Renal cortical epithelial cell (primary cell): ENCODE measurements at regions not wholly inside any gene's neighbourhood (a gene's known extent, or its start where the extent isn't known, plus 50 kb on each side); places are given as distances from the start of the nearest gene placed in this dataset.

Source experiments
- DNase-seq: peaks from one replicate; pipeline ENCODE4 v3.0.0-alpha.2; 2011; ENCODE audit warnings: low read depth

DNA sequence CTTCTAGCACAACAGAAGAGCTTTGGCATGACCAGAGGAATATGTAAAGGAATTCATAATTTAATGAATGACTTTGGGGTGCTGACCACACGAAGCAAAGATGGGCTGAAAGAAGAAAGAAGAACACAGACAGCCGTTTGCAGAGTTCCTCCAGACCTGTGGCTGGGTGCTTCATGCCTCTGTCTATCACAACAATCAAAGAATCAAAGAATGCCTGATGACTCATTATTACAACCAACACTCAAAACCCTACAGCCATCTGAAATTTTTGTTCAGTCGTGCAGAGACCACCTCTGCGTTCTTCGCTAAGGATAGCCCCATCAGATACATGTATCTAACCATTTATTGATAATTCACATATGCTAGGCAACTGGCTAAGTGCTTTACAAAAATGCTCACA lies 129.0 kb upstream of the PRICKLE2 start:
- peak; percentile 74 for DNase-seq

DNA sequence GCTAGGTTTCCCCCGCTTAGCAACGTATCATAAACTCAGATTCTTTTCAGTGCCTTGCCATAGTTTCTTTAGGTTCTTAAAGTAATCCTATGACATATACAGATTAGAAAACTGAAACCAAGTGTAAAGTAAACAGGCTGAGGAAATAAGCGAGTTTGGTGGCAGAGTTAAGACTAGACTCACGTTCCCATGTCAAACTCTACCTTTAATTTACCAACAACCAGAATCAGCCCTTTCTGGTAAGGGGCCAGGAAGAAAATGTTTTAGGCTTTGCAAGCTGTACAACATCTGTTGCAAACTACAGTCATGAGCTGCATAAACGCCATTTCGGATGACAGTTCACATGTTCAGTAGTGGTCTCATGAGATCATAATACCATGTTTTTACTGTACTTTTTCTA lies 128.0 kb upstream of the PRICKLE2 start:
- no peak for DNase-seq

DNA sequence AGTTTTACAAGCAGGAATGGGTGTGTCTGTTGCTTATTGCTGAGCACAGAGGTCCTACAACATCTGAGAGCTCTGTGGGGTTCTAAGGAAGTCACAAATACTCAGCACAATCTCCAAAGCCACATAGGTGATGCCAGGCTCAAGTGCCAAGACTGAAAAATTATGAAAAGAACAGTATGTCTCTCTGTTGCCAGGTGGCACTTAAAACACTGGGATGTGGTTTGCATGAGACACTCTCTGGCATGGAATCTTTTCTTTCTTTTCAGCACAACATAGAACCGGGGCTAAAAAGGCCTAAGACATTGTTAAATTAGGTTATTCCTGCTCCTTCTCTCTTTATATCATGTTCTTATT lies 127.3 kb upstream of the PRICKLE2 start:
- DNase-seq, result peak; percentile 33

DNA sequence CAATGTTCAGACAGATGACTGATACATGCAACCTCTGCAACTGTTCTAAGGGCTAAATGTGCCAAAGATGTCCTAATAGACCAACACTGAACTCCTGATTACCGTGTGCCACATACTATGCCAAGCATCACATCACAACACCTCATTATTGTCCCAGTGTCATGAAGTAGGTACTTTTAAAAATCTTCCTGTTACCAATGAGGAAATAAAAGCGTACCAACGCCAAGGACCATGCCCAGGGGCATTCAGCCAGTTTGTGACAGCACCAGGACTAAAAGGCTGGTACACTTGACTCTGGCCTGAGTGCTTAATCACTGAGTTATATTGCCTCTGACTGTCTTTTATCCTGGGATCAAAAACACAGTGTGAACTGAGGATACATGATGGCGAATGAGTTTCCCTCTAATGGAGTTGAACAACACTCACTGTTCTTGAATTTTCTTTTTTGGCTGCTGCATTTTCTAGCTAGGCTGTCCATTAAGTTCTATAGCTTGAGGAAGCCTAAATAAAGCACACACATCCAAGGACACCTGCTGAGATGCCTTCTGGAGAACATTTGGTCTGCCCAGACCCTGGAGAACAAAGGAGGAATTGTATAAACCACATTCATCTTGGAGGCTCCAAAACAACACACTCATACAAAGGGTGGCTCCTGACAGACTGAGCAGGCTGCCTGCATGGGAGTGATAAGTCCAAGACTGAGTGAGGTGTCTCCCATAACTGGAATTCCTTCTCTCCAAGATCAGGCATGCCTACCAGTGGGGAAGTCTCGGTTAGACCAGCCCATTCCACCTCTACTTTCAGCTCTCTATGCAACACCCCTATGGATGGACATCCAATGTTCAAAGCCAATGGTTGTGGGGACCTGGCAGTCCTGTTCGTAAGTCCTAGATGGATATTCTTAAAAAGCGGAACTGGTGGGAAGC lies 126.7 kb upstream of the PRICKLE2 start:
- peak; percentile 75 for DNase-seq

DNA sequence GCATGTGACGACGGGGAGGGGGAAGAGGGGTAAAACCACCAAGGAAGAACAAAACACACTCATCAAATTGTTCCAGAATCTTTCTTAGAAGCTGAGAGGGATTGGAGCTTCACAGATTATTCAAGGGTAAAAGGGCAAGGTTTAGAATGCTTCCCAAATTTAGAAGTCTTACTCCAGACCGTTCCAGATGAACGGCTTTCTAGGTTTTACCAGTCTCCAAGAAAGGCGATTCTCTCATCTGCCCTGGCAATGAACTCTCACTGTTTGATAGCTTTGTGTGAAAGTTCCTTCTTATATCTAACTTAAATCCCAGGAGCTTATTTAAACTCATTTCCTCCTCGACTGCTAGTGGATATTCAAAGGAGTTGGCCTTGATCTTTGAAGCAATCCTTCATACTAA lies 124.3 kb upstream of the PRICKLE2 start:
- peak; percentile 51 for DNase-seq

DNA sequence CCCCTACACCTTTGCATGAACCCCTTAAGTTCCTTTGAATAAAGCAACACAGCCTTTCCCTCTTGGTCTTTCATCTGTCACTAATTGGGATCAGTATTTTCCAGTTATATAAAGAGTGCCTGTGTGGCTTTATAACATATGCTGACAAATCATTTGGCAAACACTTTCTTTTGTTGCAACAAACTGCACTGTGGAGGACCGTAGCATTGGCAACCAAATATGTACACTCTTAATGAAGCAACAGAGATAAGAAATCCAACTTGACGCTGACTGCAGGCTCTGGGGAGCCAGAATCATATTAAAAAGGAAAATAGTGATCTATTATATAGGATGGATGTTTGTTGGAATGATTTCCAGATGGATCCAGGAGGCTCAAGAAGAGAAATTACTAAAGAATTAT lies 120.1 kb upstream of the PRICKLE2 start:
- DNase-seq, result peak; percentile 62

DNA sequence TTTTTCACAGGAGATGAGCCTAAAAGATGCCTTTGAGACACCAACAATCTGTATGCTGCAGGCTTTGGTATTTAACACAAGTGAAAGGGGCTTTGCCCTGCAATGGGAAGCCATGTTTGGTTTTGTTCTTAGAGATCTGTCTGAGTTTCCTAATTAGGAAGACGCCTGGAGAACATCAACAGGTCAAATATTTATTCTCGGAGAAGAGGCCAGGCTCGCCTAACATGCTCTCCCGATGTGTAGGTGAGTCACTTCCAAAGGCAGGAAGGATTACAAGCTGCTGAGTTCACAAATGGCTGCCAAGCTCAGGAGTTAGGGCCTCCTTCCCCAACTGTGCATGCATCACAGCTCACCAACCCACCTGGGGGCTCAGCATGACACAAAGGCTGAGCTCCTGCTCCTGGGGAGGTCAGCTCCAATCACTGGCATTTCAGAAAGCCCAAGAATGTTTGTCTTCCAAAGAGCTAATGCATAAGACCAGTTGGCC lies 119.5 kb upstream of the PRICKLE2 start:
- peak; percentile 89 for DNase-seq

DNA sequence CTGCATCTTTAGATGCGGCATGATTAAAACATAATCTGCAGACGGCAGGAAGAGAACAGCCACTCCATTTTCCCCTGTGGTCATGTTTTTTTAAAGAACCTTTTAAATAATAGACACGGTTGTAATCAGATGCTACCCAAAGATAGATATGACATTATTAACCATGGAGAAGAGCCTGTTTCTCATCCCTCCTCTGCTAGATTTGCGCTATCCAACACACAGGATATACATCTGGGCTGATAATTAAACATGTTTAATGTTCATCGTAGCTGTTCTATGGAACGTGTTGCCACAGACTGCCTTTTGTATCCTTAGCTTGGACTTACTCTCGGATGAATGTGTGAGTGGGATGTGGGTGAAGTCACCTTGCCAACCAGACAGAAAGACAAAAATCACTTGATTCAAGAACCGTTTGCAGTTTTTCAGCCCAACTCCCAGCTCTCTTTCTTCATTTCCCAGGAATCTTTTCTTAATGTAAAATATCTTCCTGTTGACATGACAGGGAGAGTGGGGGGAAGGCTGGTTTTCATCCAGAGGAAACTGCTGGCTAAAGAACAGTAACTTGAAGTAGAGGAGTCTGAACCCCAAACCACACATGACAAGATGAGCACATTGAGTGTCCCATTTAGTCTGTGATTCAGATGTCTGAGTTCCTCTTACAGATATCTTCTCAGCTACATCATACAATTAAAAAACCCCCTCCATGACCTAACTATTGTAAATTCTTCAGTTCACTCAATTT lies 118.6 kb upstream of the PRICKLE2 start:
- peak; percentile 35 for DNase-seq

DNA sequence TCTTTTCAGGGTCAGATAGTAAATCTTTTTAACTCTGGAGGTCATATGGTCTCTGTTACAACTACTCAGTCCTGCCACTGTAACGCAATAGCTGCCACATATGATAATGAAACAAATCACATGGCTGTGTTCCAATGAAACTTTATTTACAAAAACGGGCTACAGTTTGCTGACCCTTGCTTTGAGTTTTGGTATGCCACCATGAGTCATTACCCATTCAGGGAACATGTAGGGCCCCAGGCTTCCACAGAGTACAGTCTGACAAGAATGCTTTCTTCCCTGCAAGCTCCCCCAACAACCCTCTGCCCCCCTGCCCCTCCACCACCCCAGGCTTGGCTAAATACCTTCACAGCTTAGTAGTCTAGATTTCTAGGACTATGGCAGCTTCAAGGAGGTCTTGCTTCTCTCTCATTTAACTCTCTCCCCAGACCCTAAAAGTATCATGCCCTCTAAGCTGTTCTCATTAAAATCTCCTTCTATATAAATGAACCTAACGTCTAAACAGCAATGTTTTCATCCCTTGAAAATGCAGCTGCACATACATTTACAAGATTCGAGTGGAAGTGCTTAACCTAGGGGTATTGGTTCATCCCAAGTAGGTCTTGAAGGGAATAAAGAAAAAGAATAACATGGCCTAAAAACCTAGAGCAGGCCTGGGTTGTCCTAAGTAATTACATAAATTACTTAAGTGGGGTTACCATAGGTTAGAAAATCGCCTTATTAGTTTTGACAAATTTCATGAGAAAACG lies 117.8 kb upstream of the PRICKLE2 start:
- peak; percentile 99 for DNase-seq

DNA sequence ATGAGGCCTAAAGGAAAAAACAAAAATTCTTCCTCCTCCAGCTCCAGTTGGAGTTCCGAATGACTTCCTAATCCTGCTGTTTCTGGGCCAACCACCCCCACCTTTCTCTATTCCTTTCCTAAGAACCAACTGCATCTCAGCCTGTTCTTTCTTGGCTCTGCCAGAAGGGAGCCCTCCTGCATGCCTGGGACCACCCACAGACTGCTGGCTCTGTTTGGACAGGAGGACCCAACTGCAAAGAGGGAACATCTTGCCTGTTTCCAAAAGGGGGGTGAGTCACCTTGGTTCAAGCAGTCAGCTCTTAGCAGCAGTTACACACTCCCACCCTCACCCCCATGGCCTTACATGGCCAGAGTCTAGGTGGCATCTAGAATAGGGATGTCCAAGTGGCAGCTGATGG lies 116.0 kb upstream of the PRICKLE2 start:
- DNase-seq, result no peak

DNA sequence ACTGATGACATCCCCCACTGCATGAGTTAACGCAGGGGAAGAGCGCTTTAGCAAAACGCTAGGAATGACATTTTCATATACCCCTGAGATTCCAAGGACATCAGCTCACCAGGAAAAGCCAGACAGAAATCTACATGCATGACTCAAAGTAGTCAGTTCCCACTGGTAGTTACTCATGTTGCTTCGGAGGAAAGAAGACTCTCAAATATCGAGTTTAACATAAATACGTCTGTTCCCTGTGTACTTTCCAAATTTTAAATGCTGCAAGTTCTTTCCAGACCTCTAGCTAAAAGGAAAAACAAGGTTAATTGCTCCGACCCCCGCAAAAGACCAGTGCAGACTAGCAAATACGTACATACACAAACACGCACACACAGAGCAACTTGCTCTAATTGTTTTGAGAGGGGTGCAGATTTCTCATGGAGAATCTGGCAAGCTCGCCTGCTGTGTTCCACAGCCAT lies 115.4 kb upstream of the PRICKLE2 start:
- DNase-seq, result peak; percentile 89

DNA sequence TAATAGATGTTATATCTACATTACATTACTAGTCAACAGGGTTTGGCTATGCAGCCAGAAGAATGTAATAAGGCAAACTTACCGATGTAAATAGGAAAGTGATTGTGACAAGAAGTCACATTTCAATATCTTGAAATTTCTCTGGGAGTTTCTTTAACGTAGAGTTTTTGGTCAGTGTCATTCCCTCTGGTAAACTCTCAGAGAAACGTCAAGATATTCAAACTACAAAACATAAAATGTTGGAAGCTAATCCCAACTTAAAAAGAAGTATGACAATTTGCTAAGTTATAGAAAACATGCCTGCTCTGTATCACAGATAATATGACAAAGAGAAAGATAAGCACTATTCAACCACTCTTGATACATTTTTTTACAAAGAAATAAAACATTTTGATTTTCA lies 111.2 kb upstream of the PRICKLE2 start:
- no peak for DNase-seq

DNA sequence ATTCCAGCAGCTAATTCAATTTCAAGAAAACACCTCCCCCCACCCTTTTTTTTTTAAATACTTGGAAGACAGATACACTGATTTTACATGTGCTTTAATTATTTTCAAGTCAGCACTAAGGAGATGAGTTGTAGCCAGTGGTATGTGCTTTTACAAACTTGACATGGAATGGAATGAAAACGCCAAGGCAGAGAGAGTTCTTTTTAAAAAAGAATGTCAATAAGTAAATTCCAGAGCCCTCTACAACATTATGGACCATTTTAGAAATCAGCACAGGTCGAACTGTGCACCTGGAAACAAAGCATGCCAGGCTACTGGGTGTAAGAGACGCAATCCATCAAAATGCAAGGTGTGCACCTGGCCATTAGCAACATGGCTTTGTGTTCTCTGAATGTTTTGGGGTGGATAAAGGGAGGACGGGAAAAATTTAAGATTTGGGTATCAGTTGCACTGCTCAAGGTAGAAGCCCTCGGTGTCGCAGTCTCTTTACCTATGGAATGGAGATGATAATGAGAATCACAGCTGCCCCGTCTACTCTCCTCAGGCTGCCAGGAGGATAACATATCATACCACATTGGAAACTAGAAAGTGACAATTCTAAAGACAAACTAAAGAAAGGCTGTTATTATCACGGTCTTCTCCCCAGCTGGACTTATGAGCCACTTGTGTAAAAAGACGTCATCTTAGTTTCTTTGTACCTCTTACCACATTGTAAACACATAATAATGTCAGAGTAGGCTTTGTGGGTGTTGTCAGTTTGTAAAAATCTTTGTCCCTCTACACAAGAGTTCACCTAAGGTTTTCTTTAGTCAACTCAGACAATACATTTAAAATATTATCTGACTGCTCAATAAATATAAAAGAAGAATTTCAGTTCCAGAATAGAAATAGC lies 107.4 kb upstream of the PRICKLE2 start:
- peak; percentile 67 for DNase-seq

DNA sequence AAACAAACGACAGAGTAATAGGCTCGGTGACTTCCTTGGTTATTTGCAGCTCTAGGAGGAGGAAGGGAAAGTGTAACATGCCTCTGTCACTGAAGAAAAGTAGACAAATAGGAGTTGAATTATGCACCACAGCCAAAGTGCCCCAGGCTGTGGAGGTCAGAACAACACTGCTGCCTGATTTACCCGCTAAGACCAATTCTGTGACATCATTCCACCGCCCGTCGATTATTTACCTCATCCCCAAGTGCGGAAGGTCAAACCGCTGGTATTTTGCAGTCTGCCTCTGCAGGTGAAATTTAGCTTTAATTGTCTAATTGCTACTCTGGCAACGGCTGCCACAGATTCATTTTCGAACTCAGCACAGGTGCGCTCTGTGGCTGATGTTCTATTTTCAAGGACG lies 106.3 kb upstream of the PRICKLE2 start:
- peak; percentile 86 for DNase-seq

DNA sequence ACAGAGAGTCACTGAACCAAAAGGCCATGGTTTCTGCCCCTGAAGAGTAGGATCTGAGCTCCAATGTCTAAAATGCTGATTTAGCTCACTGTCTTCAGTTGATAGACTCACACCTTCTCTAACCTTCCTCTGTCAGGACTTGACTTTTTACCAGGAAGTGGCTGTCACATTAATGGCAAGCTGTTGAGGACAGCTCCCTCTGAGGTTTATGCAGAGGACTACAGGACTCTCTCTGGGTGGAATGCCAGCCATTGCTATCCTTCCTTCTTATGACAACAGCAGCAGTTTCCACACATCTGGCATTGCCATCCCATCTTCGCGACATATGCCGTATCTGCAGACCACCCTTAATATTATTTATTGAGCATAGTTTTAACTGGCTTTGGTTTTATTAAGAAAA lies 103.8 kb upstream of the PRICKLE2 start:
- peak; percentile 51 for DNase-seq

DNA sequence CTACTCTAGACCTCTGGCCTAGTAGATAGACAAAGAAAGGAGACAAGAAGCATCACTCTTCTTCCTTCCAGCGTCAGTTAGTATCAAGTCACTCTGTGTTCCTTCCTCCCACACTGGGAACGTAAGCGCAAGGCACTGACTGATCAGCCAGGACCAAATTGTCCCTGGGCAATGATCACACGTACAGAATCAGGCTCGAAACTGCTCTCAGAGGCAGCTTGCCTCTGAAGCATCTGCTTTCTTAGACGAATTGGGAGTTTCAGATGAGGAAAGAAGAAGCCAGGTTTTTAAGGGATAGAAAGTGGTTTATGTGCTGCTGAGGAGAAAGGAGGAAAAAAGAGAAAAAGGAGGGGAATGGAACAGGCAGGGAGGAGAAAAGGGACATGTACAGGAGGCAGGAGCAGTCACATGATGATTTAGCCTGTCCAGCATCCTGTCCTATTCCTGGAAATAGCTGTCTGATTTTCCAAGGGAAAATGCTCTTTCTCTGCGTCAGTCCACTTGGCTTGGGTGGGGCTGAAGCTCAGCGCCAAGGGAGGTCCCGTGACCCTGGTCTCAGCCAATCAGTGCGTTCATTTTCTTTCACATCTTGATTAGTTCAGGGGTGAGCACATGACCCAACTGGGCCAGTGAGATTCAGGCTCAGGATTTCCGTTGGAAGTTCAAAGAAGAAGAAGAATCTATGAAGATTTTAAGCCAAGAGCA lies 102.0 kb upstream of the PRICKLE2 start:
- no peak for DNase-seq

DNA sequence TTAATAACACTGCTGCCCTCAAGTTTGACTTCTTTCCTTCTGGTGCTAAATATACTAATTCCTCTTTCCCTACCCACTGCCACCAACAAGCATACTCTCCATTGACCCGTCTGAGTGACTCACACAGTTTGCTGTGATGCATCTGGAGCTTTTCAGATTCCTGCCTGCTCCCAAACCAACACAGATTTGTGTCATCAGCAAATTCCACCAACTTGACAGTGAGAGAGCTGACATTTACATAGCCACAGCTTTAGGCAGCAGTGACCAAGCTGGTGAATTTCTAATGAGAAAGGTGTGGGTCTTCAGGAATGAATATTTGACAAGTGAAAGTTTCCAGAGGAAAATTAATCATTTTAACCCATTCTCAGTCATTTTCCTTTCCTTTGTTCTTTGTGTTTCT lies 96.5 kb upstream of the PRICKLE2 start:
- DNase-seq, result peak; percentile 94

DNA sequence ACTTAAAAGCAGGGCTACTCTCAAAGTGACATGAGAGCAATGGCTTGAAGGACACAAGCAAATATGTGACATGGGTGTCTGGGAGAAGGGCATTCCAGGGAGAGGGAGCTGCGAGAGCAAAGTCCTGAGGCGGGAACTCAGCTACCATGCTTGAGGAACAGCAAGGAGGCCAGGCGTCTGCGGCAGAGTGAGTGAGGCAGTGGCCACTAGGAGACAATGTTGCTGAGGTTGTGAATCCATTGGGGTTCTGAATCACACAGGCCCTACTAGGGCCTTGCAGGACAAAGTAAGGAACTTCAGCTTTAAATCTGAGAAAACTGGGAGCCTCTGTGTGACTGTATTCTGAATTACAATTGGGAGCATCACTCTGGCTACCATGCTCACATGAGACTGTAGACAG lies 94.1 kb upstream of the PRICKLE2 start:
- peak; percentile 18 for DNase-seq

DNA sequence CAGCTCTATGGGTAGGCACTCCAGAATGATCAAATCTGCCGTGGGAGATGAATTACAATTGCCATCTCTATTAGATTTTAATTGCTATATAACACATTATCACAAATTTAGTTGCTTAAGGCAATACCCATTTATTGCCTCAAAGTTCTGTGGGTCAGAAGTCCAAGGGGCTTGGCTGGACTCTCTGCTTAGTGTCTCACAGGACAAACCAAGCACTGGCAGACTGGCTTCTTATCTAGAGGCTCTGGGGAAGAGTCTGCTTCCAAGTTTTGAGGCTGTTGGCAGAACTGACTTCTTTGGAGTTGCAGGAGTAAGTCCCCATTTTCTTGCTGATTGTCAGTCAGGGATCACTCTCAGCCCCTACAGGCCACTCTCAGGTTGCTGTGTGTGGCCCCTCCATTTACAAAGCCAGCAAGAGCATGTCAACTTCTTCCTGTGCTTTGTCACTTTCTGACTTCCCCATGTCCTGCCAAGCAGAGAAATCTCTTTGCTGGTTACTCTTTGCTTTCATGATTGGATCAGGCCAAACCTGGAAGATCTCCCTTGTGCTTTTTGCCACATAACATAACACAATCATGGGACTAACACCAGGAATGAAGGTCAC lies 93.5 kb upstream of the PRICKLE2 start:
- DNase-seq, result no peak

DNA sequence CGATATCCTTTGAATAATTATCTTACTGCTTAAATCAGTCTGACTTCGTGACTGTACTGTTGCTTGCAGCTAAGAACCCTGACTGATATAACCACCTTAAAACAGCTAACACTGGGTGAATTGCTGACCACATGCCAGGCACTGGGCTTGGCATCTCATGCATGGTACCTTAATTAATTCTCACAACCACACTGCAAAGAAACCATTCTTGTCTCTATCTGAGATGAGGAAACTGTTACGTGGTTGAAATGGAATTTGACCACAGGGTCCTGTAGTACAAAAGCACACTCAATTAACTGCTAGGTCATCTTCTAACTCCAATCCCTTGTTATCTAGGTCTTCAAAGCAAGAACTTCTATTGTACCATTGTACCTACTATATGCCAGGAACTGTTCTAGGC lies 92.7 kb upstream of the PRICKLE2 start:
- DNase-seq, result peak; percentile 97
